ENCODE measurements at regions not wholly inside any gene's neighbourhood (a gene's known extent, or its start where the extent isn't known, plus 50 kb on each side); places are given as distances from the start of the nearest gene placed in this dataset.

GRCh38 chrX:134172588-134173259, 64.3 kb upstream of the CCDC160 start:
- intact Hi-C loops (cut with micrococcal nuclease) = loop anchor here (1.0 to 10.0 kb wide), 7 partner anchors 14 to 1688 kb away; partner anchors contain the start of genes HPRT1, INTS6L and MBNL3

- intact Hi-C loops (cut with micrococcal nuclease) = loop anchor here (1.0 to 10.0 kb wide), 6 partner anchors 81 to 1689 kb away; partner anchors contain the start of genes HPRT1, INTS6L and MBNL3
These were observed 63.3 kb upstream of the CCDC160 start for GRCh38 chrX:134173541-134174272.

GRCh38 chrX:134174273-134174660, 62.7 kb upstream of the CCDC160 start:
- intact Hi-C loops (cut with micrococcal nuclease) = loop anchor here (5.0 to 10.0 kb wide), 3 partner anchors 252 to 1689 kb away; partner anchors contain the start of genes HPRT1 and MBNL3

- intact Hi-C loops (cut with micrococcal nuclease) = loop anchor here (5.0 to 10.0 kb wide), 3 partner anchors 253 to 1690 kb away; partner anchors contain the start of genes HPRT1 and MBNL3
These were observed 62.1 kb upstream of the CCDC160 start for GRCh38 chrX:134174859-134175258.

- intact Hi-C loops (cut with micrococcal nuclease) = loop anchor here (10.0 kb wide), 1 partner anchor 1693 kb away; the partner anchor contains the start of gene MBNL3
These were observed 59.5 kb upstream of the CCDC160 start for GRCh38 chrX:134177527-134177926.

- intact Hi-C loops (cut with micrococcal nuclease) = no loop called here
These were observed 56.2 kb upstream of the CCDC160 start for GRCh38 chrX:134180601-134181274.

- intact Hi-C loops (cut with micrococcal nuclease) = no loop called here
These were observed 55.7 kb upstream of the CCDC160 start for GRCh38 chrX:134181275-134181660.

- intact Hi-C loops (cut with micrococcal nuclease) = no loop called here
These were observed 53.3 kb upstream of the CCDC160 start for GRCh38 chrX:134183665-134184064.

GRCh38 chrX:134184936-134185335, 52.0 kb upstream of the CCDC160 start:
- intact Hi-C loops (cut with micrococcal nuclease) = loop anchor here (5.0 kb wide), 2 partner anchors 158 to 1337 kb away; partner anchors contain the start of gene INTS6L

- intact Hi-C loops (cut with micrococcal nuclease) = loop anchor here (1.0 to 5.0 kb wide), 9 partner anchors 14 to 1970 kb away; partner anchors contain the start of gene INTS6L
These were observed 50.4 kb upstream of the CCDC160 start for GRCh38 chrX:134186362-134187121.
